Chondrocyte (in vitro differentiated cells): ENCODE measurements at regions not wholly inside any gene's neighbourhood (a gene's known extent, or its start where the extent isn't known, plus 50 kb on each side); places are given as distances from the start of the nearest gene placed in this dataset.
"Not testable (repeated sequence)": the region's sequence is repeated elsewhere in the genome, so short reads cannot be mapped to it uniquely, and the experiment has no call there.

Source experiments
- DNase-seq: peaks from one replicate; pipeline ENCODE4 v3.0.0; 2021; ENCODE audit warnings: mixed read lengths, low spot score
- H3K27ac Mint-ChIP-seq: one replicate; pipeline ENCODE4 v1.8.0; 2021; ENCODE audit warnings: mild to moderate bottlenecking, moderate library complexity, mixed read lengths; ENCODE audit not compliant: unreplicated experiment
- H3K27me3 Mint-ChIP-seq: 2 replicates; pipeline ENCODE4 v1.8.0; 2021; ENCODE audit warnings: low read depth, mixed read lengths
- H3K36me3 Mint-ChIP-seq: 2 replicates; pipeline ENCODE4 v1.8.0; 2021; ENCODE audit warnings: low read depth, mixed read lengths
- H3K4me1 Mint-ChIP-seq: 2 replicates; pipeline ENCODE4 v1.8.0; 2021; ENCODE audit warnings: low read depth, mild to moderate bottlenecking, mixed read lengths
- H3K4me3 Mint-ChIP-seq: one replicate; pipeline ENCODE4 v1.8.0; 2021; ENCODE audit warnings: mild to moderate bottlenecking, moderate library complexity, mixed read lengths; ENCODE audit not compliant: unreplicated experiment
- H3K9me3 Mint-ChIP-seq: 2 replicates; pipeline ENCODE4 v1.8.0; 2021; ENCODE audit warnings: low read depth, mixed read lengths
- TF ChIP-seq, protein P1 (sequence below): fragments of 200-600 bp; sonication (generic); IDR thresholded peaks from 2 replicates; pipeline ENCODE4 v1.5.0; 2021; ENCODE audit warnings: antibody characterized with exemption, mild to moderate bottlenecking, moderate library complexity

DNA sequence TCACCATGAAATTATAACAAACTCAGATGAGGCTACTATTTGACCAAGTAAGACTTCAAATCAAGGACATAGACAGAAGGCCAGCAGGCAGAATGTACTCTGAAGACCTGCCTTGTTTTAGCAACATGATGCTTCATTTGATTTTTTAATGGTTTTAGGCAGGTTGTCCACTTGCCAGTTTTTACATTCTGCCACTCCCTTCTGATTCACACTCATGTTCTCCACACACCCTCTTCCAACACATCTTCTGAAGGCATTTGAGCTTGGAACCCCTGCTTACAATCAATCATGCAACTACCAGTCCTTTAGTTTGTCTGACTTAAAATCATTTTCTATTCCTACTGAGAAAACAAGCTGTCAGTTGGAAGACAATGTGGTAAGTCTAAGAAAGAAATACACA lies 114.9 kb upstream of the SMIM31 start:
- no peak for DNase-seq
- H3K36me3 Mint-ChIP-seq = no peaks in the 10 kb centered on the region
- H3K27ac Mint-ChIP-seq = no peak overlapping the region
- no peak overlapping the region for H3K4me3 Mint-ChIP-seq
- peaks cover 5% of the 10 kb centered on the region for H3K9me3 Mint-ChIP-seq
- no peaks in the 10 kb centered on the region for H3K4me1 Mint-ChIP-seq
- TF ChIP-seq, protein P1, sequence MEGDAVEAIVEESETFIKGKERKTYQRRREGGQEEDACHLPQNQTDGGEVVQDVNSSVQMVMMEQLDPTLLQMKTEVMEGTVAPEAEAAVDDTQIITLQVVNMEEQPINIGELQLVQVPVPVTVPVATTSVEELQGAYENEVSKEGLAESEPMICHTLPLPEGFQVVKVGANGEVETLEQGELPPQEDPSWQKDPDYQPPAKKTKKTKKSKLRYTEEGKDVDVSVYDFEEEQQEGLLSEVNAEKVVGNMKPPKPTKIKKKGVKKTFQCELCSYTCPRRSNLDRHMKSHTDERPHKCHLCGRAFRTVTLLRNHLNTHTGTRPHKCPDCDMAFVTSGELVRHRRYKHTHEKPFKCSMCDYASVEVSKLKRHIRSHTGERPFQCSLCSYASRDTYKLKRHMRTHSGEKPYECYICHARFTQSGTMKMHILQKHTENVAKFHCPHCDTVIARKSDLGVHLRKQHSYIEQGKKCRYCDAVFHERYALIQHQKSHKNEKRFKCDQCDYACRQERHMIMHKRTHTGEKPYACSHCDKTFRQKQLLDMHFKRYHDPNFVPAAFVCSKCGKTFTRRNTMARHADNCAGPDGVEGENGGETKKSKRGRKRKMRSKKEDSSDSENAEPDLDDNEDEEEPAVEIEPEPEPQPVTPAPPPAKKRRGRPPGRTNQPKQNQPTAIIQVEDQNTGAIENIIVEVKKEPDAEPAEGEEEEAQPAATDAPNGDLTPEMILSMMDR = no peak
- H3K27me3 Mint-ChIP-seq = peaks cover 3% of the 10 kb centered on the region

DNA sequence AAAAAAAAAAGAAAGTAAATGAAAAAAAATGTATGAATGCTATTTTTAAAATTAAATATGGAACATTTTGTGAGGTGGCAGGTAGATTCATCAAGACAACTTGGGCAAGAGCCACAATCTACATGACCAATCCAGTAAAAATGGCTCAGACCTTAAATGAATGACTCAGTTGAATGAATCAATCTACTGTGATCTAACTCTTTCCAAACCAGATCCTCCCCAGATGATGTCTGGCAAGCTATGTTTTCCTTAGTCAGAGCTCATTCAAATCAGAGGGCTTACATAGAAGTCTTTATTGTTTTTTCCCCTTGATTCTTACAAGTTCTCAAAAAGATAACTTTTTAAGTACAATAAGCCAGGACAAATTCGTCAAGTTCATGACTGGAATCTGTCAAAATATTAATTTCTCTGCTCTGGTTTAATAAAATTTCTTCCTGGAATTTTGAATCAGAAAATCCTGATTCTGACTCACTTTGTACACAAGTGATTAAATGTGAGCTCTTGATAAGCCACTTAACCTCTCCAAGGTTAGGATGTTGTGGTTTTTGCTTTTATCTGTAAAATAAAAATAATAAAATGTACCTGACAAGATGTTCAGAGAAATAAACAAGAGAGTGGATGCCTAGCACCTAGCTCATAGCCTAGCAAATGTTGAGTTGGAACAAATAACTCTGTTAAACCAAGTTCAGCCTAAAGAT lies 105.6 kb upstream of the SMIM31 start:
- no peak for DNase-seq
- Mint-ChIP-seq H3K36me3 (no peaks in the 10 kb centered on the region), H3K4me3 (no peak overlapping the region)

DNA sequence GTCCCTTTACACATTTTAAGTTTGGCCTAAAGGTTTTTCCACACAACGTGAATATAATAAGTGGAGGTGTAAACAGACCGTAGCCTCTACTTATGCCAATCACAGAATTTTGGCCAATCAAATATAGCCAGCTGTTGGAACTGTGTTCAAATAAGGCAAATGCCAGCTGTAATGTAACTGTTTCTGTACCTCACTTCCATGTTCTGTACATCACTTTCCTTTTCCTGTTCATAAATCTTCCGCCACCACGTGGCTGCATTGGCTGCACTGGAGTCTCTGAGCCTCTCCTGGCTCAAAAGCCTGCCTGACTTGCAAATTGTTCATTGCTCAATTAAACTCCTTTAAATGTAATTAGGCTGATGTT lies 105.1 kb upstream of the SMIM31 start:
- DNase-seq = no peak
- Mint-ChIP-seq H3K9me3 (peaks cover 9% of the 10 kb centered on the region), H3K36me3 (no peaks in the 10 kb centered on the region)

More for the DNA sequence above, 105.6 kb upstream of the SMIM31 start:
- Mint-ChIP-seq H3K4me1 (peaks cover 3% of the 10 kb centered on the region), H3K9me3 (peaks cover 9% of the 10 kb centered on the region), H3K27me3 (peaks cover 9% of the 10 kb centered on the region), H3K27ac (no peak overlapping the region)
- TF ChIP-seq, protein P1 = no peak

DNA sequence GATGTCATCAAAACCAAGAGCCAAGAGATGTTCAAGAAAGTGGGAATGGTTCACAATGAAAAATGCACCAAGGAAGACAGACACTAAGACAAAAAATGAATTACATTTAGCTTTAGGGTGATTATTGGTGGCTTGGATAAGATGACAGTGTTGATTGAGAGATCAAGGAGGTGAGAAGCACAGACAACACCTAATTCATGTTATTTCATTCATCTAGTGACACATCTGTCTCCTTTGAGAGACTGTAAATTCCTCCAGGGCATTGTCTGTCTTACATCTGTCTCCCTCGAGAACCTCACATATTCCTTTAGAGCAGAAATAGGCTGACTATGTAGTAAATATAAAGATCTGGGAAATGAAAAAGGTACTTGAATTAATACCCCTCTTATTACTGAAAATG lies 94.2 kb upstream of the SMIM31 start:
- Mint-ChIP-seq H3K4me3 (no peak overlapping the region), H3K27me3 (peaks cover 4% of the 10 kb centered on the region), H3K36me3 (no peaks in the 10 kb centered on the region), H3K27ac (no peak overlapping the region), H3K4me1 (no peaks in the 10 kb centered on the region), H3K9me3 (peaks cover 15% of the 10 kb centered on the region)
- TF ChIP-seq, protein P1 = no peak
- no peak for DNase-seq

More for the DNA sequence above, 105.1 kb upstream of the SMIM31 start:
- H3K4me3 Mint-ChIP-seq = no peak overlapping the region
- H3K27ac Mint-ChIP-seq = no peak overlapping the region
- peaks cover 9% of the 10 kb centered on the region for H3K27me3 Mint-ChIP-seq
- TF ChIP-seq, protein P1 = no peak
- peaks cover 3% of the 10 kb centered on the region for H3K4me1 Mint-ChIP-seq

DNA sequence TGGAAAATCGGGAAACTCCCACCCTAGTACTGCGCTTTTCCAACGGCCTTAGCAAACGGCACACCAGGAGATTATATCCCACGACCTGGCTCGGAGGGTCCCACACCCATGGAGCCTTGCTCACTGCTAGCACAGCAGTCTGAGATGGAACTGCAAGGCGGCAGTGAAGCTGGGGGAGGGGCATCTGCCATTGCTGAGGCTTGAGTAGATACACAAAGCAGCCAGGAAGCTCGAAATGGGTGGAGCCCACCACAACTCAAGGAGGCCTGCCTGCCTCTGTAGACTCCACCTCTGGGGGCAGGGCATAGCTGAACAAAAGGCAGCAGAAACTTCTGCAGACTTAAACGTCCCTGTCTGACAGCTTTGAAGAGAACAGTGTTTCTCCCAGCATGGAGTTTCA lies 77.8 kb upstream of the SMIM31 start:
- H3K27ac Mint-ChIP-seq, H3K4me1 Mint-ChIP-seq, H3K4me3 Mint-ChIP-seq, H3K36me3 Mint-ChIP-seq, DNase-seq, H3K9me3 Mint-ChIP-seq, H3K27me3 Mint-ChIP-seq: not testable (repeated sequence)

DNA sequence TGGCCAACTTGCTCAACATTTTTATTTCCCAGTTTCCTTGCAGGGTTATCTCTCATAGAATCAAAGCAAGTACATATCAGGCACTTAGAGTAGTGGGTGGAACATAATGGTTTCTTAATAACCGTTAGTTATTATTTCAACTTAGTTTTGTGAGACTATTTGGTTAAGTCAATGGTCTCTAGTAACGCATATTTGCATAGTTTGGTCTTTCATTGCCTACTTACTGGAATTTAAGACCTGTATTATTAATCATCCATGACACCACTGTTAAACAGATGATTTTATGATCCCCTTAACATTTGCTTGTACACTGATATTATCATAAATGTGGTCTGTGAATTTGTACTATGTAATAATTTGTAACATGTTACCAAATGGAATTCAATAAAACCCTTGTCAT lies 70.9 kb upstream of the SMIM31 start:
- TF ChIP-seq, protein P1 = no peak
- Mint-ChIP-seq H3K36me3 (no peaks in the 10 kb centered on the region), H3K4me3 (no peak overlapping the region), H3K4me1 (no peaks in the 10 kb centered on the region), H3K27ac (no peak overlapping the region), H3K27me3 (peaks cover 2% of the 10 kb centered on the region), H3K9me3 (no peaks in the 10 kb centered on the region)
- DNase-seq = no peak
